Neural progenitor cell (in vitro differentiated cells): ENCODE measurements at regions not wholly inside any gene's neighbourhood (a gene's known extent, or its start where the extent isn't known, plus 50 kb on each side); places are given as distances from the start of the nearest gene placed in this dataset.

Experiments
- DNase-seq: peaks from one replicate; pipeline ENCODE4 v3.0.0-alpha.2; 2016; ENCODE audit warnings: low spot score
- H2AFZ ChIP-seq: fragments of 200-600 bp; sonication (generic); replicated peaks from 2 replicates; pipeline ENCODE4 v1.6.1; 2016; ENCODE audit warnings: antibody characterized with exemption
- H3F3A ChIP-seq: fragments of 200-600 bp; sonication (generic); 2 replicates; pipeline ENCODE4 v1.6.1; 2016; ENCODE audit warnings: antibody characterized with exemption, low read depth
- H3K27ac ChIP-seq: fragments of 200-600 bp; sonication (generic); 2 replicates; pipeline ENCODE4 v1.5.1; 2016; ENCODE audit warnings: mild to moderate bottlenecking
- H3K27me3 ChIP-seq: fragments of 200-600 bp; sonication (generic); 2 replicates; pipeline ENCODE4 v1.6.1; 2016; ENCODE audit warnings: mild to moderate bottlenecking, moderate library complexity
- H3K36me3 ChIP-seq: fragments of 200-600 bp; sonication (generic); 2 replicates; pipeline ENCODE4 v1.5.1; 2016
- H3K4me1 ChIP-seq: fragments of 200-600 bp; sonication (generic); 2 replicates; pipeline ENCODE4 v1.6.1; 2016; ENCODE audit warnings: mixed run types
- H3K4me2 ChIP-seq: fragments of 200-600 bp; sonication (generic); 2 replicates; pipeline ENCODE4 v1.6.1; 2016
- H3K4me3 ChIP-seq: fragments of 200-600 bp; sonication (generic); 2 replicates; pipeline ENCODE4 v1.5.1; 2016
- H3K79me2 ChIP-seq: fragments of 200-600 bp; sonication (generic); 2 replicates; pipeline ENCODE4 v1.6.1; 2016; ENCODE audit warnings: low read depth
- H3K9ac ChIP-seq: fragments of 200-600 bp; sonication (generic); 2 replicates; pipeline ENCODE4 v1.6.1; 2016
- H3K9me3 ChIP-seq: fragments of 200-600 bp; sonication (generic); 2 replicates; pipeline ENCODE4 v1.5.1; 2016; ENCODE audit warnings: low read depth
- H4K20me1 ChIP-seq: fragments of 200-600 bp; sonication (generic); 2 replicates; pipeline ENCODE4 v1.6.1; 2016; ENCODE audit warnings: low read depth
- H3K27ac Mint-ChIP-seq: 3 replicates; pipeline ENCODE4 v1.8.0; 2021; ENCODE audit warnings: mixed read lengths
- H3K27me3 Mint-ChIP-seq: 2 replicates; pipeline ENCODE4 v1.8.0; 2022; ENCODE audit warnings: low read depth, mild to moderate bottlenecking, inconsistent platforms, moderate library complexity, mixed read lengths; ENCODE audit not compliant: insufficient read depth
- H3K36me3 Mint-ChIP-seq: 3 replicates; pipeline ENCODE4 v1.8.0; 2021; ENCODE audit warnings: mixed read lengths
- H3K4me1 Mint-ChIP-seq: 3 replicates; pipeline ENCODE4 v1.8.0; 2021; ENCODE audit warnings: mixed read lengths
- H3K4me3 Mint-ChIP-seq: 3 replicates; pipeline ENCODE4 v1.8.0; 2021; ENCODE audit warnings: mild to moderate bottlenecking, moderate library complexity, mixed read lengths
- H3K9me3 Mint-ChIP-seq: 3 replicates; pipeline ENCODE4 v1.8.0; 2020; ENCODE audit warnings: mixed read lengths
- CTCF ChIP-seq: fragments of 200-600 bp; sonication (generic); IDR thresholded peaks from 2 replicates; pipeline ENCODE4 v1.5.1; 2017; ENCODE audit warnings: antibody characterized with exemption, mild to moderate bottlenecking
- EZH2 ChIP-seq: fragments of 200-600 bp; sonication (generic); IDR thresholded peaks from 2 replicates; pipeline ENCODE4 v1.6.1; 2017; ENCODE audit warnings: antibody characterized with exemption, mild to moderate bottlenecking, moderate library complexity
- EZH2phosphoT487 ChIP-seq: fragments of 200-600 bp; sonication (generic); IDR thresholded peaks from 2 replicates; pipeline ENCODE4 v1.6.1; 2017; ENCODE audit warnings: antibody characterized with exemption

GRCh38 chr16:79444572-79444971, 156.0 kb downstream of the MAF start:
- no peak for DNase-seq
- Mint-ChIP-seq H3K27ac (no peak overlapping the region), H3K9me3 (peaks cover 2% of the 10 kb centered on the region), H3K36me3 (no peaks in the 10 kb centered on the region), H3K4me3 (no peak overlapping the region), H3K27me3 (peaks cover 7% of the 10 kb centered on the region), H3K4me1 (peaks cover 25% of the 10 kb centered on the region)
- Histone ChIP-seq H3K36me3 (no peaks in the 10 kb centered on the region), H3F3A (no peaks in the 10 kb centered on the region), H3K4me3 (no peak overlapping the region), H3K27me3 (no peaks in the 10 kb centered on the region), H2AFZ (no peak overlapping the region), H3K27ac (no peak overlapping the region), H3K4me2 (no peak overlapping the region), H4K20me1 (no peaks in the 10 kb centered on the region), H3K4me1 (no peaks in the 10 kb centered on the region), H3K9me3 (no peaks in the 10 kb centered on the region), H3K79me2 (no peaks in the 10 kb centered on the region), H3K9ac (no peak overlapping the region)
- TF ChIP-seq EZH2 (no peak), CTCF (no peak), EZH2phosphoT487 (no peak)

- H3K9me3 ChIP-seq = no peaks in the 10 kb centered on the region
- peaks cover 59% of the 10 kb centered on the region for H3K4me1 Mint-ChIP-seq
- TF ChIP-seq EZH2phosphoT487 = no peak
- no peak for TF ChIP-seq EZH2
- no peak for TF ChIP-seq CTCF
- no peaks in the 10 kb centered on the region for H3K27me3 ChIP-seq
- no peak overlapping the region for H3K9ac ChIP-seq
- H3K4me3 Mint-ChIP-seq = no peak overlapping the region
- DNase-seq = no peak
- H3K4me3 ChIP-seq = no peak overlapping the region
- H3K36me3 ChIP-seq = no peaks in the 10 kb centered on the region
- peaks cover 18% of the 10 kb centered on the region for H3F3A ChIP-seq
- no peaks in the 10 kb centered on the region for H3K9me3 Mint-ChIP-seq
- H2AFZ ChIP-seq = no peak overlapping the region
- H3K79me2 ChIP-seq = no peaks in the 10 kb centered on the region
- H3K4me1 ChIP-seq = peaks cover 18% of the 10 kb centered on the region
- H3K4me2 ChIP-seq = no peak overlapping the region
- H3K36me3 Mint-ChIP-seq = no peaks in the 10 kb centered on the region
- peaks cover 7% of the 10 kb centered on the region for H3K27me3 Mint-ChIP-seq
- peak overlapping the region; percentile 23 for H3K27ac Mint-ChIP-seq
- H3K27ac ChIP-seq = no peak overlapping the region
- H4K20me1 ChIP-seq = no peaks in the 10 kb centered on the region
Measured at GRCh38 chr16:79439901-79440300, 160.6 kb downstream of the MAF start.

GRCh38 chr16:79437764-79438751, 162.5 kb downstream of the MAF start:
- peak overlapping the region; percentile 70 for H3K4me2 ChIP-seq
- peaks cover 12% of the 10 kb centered on the region for H3K27me3 Mint-ChIP-seq
- peaks cover 4% of the 10 kb centered on the region for H3K9me3 Mint-ChIP-seq
- no peaks in the 10 kb centered on the region for H3K36me3 ChIP-seq
- H3K36me3 Mint-ChIP-seq = peaks cover 3% of the 10 kb centered on the region
- H3K27ac Mint-ChIP-seq = peak overlapping the region; percentile 99
- TF ChIP-seq EZH2phosphoT487 = no peak
- no peak for TF ChIP-seq EZH2
- no peak for TF ChIP-seq CTCF
- H3K27ac ChIP-seq = no peak overlapping the region
- H3F3A ChIP-seq = peaks cover 18% of the 10 kb centered on the region
- no peaks in the 10 kb centered on the region for H3K27me3 ChIP-seq
- H3K9ac ChIP-seq = no peak overlapping the region
- peak overlapping the region; percentile 4 for H3K4me3 ChIP-seq
- peak; percentile 71 for DNase-seq
- peak overlapping the region; percentile 75 for H3K4me3 Mint-ChIP-seq
- no peaks in the 10 kb centered on the region for H3K79me2 ChIP-seq
- H3K4me1 Mint-ChIP-seq = peaks cover 62% of the 10 kb centered on the region
- no peaks in the 10 kb centered on the region for H3K9me3 ChIP-seq
- peak overlapping the region; percentile 60 for H2AFZ ChIP-seq
- no peaks in the 10 kb centered on the region for H4K20me1 ChIP-seq
- H3K4me1 ChIP-seq = peaks cover 18% of the 10 kb centered on the region
